HepG2 (cell line): ENCODE measurements at regions not wholly inside any gene's neighbourhood (a gene's known extent, or its start where the extent isn't known, plus 50 kb on each side); places are given as distances from the start of the nearest gene placed in this dataset.
A peak's percentile ranks its signal among the peaks of the same experiment; 100 is the strongest.

Experiments
- FLYWCH1 ChIP-seq: sonication (generic); formaldehyde crosslinking; IDR thresholded peaks from 2 replicates; pipeline ENCODE4 v1.8.1; 2023; ENCODE audit warnings: mild to moderate bottlenecking, missing genetic modification reagents
- GTF3A ChIP-seq: sonication (generic); formaldehyde crosslinking; conservative IDR thresholded peaks from 2 replicates; pipeline ENCODE4 v1.4.0; 2020; ENCODE audit warnings: mild to moderate bottlenecking, missing genetic modification reagents
- ISL2 ChIP-seq: sonication (generic); formaldehyde crosslinking; IDR thresholded peaks from 2 replicates; pipeline ENCODE4 v1.5.0; 2020; ENCODE audit warnings: missing genetic modification reagents
- MEF2D ChIP-seq: sonication (generic); formaldehyde crosslinking; IDR thresholded peaks from 2 replicates; pipeline ENCODE4 v1.5.1; 2020; ENCODE audit warnings: mild to moderate bottlenecking, missing genetic modification reagents
- MTA3 ChIP-seq: sonication (generic); formaldehyde crosslinking; IDR thresholded peaks from 2 replicates; pipeline ENCODE4 v1.4.0; 2020; ENCODE audit warnings: missing genetic modification reagents
- NAIF1 ChIP-seq: sonication (generic); formaldehyde crosslinking; IDR thresholded peaks from 2 replicates; pipeline ENCODE4 v1.5.0; 2020; ENCODE audit warnings: mild to moderate bottlenecking, missing genetic modification reagents, borderline replicate concordance
- NR2F1 ChIP-seq, 2 experiments: fragments of 450-650 bp in 1 of 2; formaldehyde crosslinking in 1 of 2; IDR thresholded peaks; 2 replicates each; pipeline versions ENCODE4 v1.5.0 to v1.6.1; 2016 to 2020; ENCODE audit warnings: mild to moderate bottlenecking in 1 of 2, missing compliant biosample characterization in 1 of 2, missing genetic modification reagents in 1 of 2, moderate library complexity in 1 of 2
- PAF1 ChIP-seq: IDR thresholded peaks from 2 replicates; pipeline ENCODE4 v1.6.1; 2016; ENCODE audit warnings: missing genetic modification reagents, missing compliant biosample characterization
- RBAK ChIP-seq: sonication (generic); formaldehyde crosslinking; IDR thresholded peaks from 2 replicates; pipeline ENCODE4 v1.5.1; 2020; ENCODE audit warnings: mild to moderate bottlenecking, missing genetic modification reagents
- REL ChIP-seq: sonication (generic); formaldehyde crosslinking; conservative IDR thresholded peaks from 2 replicates; pipeline ENCODE4 v1.8.0; 2022; ENCODE audit warnings: mild to moderate bottlenecking, missing genetic modification reagents, moderate library complexity
- RFXANK ChIP-seq: IDR thresholded peaks from 2 replicates; pipeline ENCODE4 v1.6.1; 2016
- SIN3B ChIP-seq: fragments of 150-350 bp; IDR thresholded peaks from 2 replicates; pipeline ENCODE4 v1.6.1; 2014; ENCODE audit warnings: low read length
- SOX13 ChIP-seq, 3 experiments: fragments of 450-650 bp in 1 of 3; sonication (generic) in 1 of 3; formaldehyde crosslinking in 1 of 3; IDR thresholded peaks in 2 of 3; conservative IDR thresholded peaks in 1 of 3; 2 replicates each; pipeline versions ENCODE4 v1.5.0 to v1.6.1; 2016 to 2020; ENCODE audit warnings: antibody characterized with exemption in 1 of 3, mild to moderate bottlenecking in 1 of 3, missing compliant biosample characterization in 1 of 3, missing genetic modification reagents in 1 of 3, moderate library complexity in 1 of 3
- SP4 ChIP-seq: sonication (generic); formaldehyde crosslinking; IDR thresholded peaks from 2 replicates; pipeline ENCODE4 v1.8.1; 2023; ENCODE audit warnings: mild to moderate bottlenecking, missing genetic modification reagents
- TMF1 ChIP-seq: sonication (generic); formaldehyde crosslinking; IDR thresholded peaks from 2 replicates; pipeline ENCODE4 v1.8.1; 2022; ENCODE audit warnings: low read depth, missing genetic modification reagents
- YEATS2 ChIP-seq: sonication (generic); formaldehyde crosslinking; IDR thresholded peaks from 2 replicates; pipeline ENCODE4 v1.4.0; 2020; ENCODE audit warnings: missing genetic modification reagents, borderline replicate concordance
- ZMYM2 ChIP-seq: sonication (generic); formaldehyde crosslinking; IDR thresholded peaks from 2 replicates; pipeline ENCODE4 v1.8.0; 2022; ENCODE audit warnings: mild to moderate bottlenecking, missing genetic modification reagents
- ZNF121 ChIP-seq: sonication (generic); formaldehyde crosslinking; IDR thresholded peaks from 2 replicates; pipeline ENCODE4 v1.5.0; 2020; ENCODE audit warnings: mild to moderate bottlenecking, missing genetic modification reagents
- ZNF180 ChIP-seq: sonication (generic); formaldehyde crosslinking; IDR thresholded peaks from 2 replicates; pipeline ENCODE4 v1.4.0; 2020; ENCODE audit warnings: low read depth, missing genetic modification reagents, borderline replicate concordance
- ZNF253 ChIP-seq: sonication (generic); formaldehyde crosslinking; IDR thresholded peaks from 2 replicates; pipeline ENCODE4 v1.8.0; 2022; ENCODE audit warnings: mild to moderate bottlenecking, missing genetic modification reagents, borderline replicate concordance
- ZNF34 ChIP-seq: sonication (generic); formaldehyde crosslinking; IDR thresholded peaks from 2 replicates; pipeline ENCODE4 v1.4.0; 2020; ENCODE audit warnings: mild to moderate bottlenecking, missing genetic modification reagents, borderline replicate concordance
- ZNF510 ChIP-seq: sonication (generic); formaldehyde crosslinking; IDR thresholded peaks from 2 replicates; pipeline ENCODE4 v1.4.0; 2020; ENCODE audit warnings: low read depth, mild to moderate bottlenecking, missing genetic modification reagents
- ZNF709 ChIP-seq: sonication (generic); formaldehyde crosslinking; IDR thresholded peaks from 2 replicates; pipeline ENCODE4 v1.5.0; 2020; ENCODE audit warnings: mild to moderate bottlenecking, missing genetic modification reagents
- TF ChIP-seq, protein P1 (sequence below): sonication (generic); formaldehyde crosslinking; conservative IDR thresholded peaks from 2 replicates; pipeline ENCODE4 v1.8.0; 2022; ENCODE audit warnings: low read depth, missing genetic modification reagents
- TF ChIP-seq, protein P2 (sequence below): sonication (generic); formaldehyde crosslinking; IDR thresholded peaks from 2 replicates; pipeline ENCODE4 v1.4.0; 2020; ENCODE audit warnings: mild to moderate bottlenecking, missing genetic modification reagents
- TF ChIP-seq, protein P3 (sequence below): IDR thresholded peaks from 2 replicates; pipeline ENCODE4 v1.6.1; 2018; ENCODE audit warnings: missing genetic modification reagents, mild to moderate bottlenecking, missing compliant biosample characterization
- TF ChIP-seq, protein P4 (sequence below): sonication (generic); formaldehyde crosslinking; IDR thresholded peaks from 2 replicates; pipeline ENCODE4 v1.4.0; 2020; ENCODE audit warnings: missing genetic modification reagents
- TF ChIP-seq, protein P5 (sequence below): IDR thresholded peaks from 2 replicates; pipeline ENCODE4 v1.6.1; 2016; ENCODE audit warnings: missing genetic modification reagents, missing compliant biosample characterization

DNA sequence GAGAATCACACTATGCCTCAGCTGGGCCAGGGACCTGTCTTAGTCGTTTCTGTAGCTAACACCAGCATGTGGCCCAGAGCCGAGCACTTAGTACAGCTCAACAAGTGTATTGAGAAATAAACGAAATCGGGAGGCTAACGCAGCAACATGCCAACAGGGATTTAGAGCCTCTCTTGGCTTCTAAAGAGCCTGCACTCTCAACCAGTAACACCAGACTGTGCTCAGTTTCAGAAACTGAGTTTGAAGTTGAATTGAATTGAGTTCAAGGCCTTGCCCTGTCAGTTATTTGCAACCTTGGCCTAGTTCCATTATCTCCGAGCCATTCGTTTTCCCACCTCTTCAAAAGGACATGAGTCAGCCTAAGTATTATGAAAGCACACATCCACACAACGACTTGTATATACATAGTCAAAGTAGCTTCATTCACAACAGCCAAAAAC is 71.3 kb upstream of the LDB2 start (continued):
- TF ChIP-seq NR2F1 (CRISPR knock-in tag; IDR thresholded peaks at IDR 0.05) (no peak), NAIF1 (CRISPR knock-in tag) (no peak), TMF1 (CRISPR knock-in tag) (no peak), RFXANK (no peak), YEATS2 (CRISPR knock-in tag) (no peak), FLYWCH1 (CRISPR knock-in tag) (no peak), ZNF34 (CRISPR knock-in tag) (no peak), ZNF253 (CRISPR knock-in tag) (no peak), ZNF510 (no peak), ZNF709 (CRISPR knock-in tag) (no peak), SOX13 (IDR thresholded peaks at IDR 0.05) (no peak; the same call in 1 of the 2 replicates), SOX13 (CRISPR knock-in tag; conservative IDR thresholded peaks at IDR 0.05 in 1 of 2, IDR thresholded peaks at IDR 0.05 in 1 of 2) (peak in 1 of 2 experiments; percentile 41; a peak in 2 of 4 replicates), SP4 (CRISPR knock-in tag) (no peak), PAF1 (CRISPR knock-in tag) (no peak), ZNF180 (CRISPR knock-in tag) (no peak), MTA3 (no peak), SIN3B (no peak), ZNF121 (CRISPR knock-in tag) (no peak), ISL2 (CRISPR knock-in tag) (no peak), RBAK (no peak), MEF2D (CRISPR knock-in tag) (no peak), ZMYM2 (CRISPR knock-in tag) (no peak), REL (CRISPR knock-in tag) (no peak), GTF3A (no peak)
- TF ChIP-seq, protein P1, sequence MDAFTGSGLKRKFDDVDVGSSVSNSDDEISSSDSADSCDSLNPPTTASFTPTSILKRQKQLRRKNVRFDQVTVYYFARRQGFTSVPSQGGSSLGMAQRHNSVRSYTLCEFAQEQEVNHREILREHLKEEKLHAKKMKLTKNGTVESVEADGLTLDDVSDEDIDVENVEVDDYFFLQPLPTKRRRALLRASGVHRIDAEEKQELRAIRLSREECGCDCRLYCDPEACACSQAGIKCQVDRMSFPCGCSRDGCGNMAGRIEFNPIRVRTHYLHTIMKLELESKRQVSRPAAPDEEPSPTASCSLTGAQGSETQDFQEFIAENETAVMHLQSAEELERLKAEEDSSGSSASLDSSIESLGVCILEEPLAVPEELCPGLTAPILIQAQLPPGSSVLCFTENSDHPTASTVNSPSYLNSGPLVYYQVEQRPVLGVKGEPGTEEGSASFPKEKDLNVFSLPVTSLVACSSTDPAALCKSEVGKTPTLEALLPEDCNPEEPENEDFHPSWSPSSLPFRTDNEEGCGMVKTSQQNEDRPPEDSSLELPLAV (CRISPR knock-in tag) = no peak
- TF ChIP-seq, protein P2, sequence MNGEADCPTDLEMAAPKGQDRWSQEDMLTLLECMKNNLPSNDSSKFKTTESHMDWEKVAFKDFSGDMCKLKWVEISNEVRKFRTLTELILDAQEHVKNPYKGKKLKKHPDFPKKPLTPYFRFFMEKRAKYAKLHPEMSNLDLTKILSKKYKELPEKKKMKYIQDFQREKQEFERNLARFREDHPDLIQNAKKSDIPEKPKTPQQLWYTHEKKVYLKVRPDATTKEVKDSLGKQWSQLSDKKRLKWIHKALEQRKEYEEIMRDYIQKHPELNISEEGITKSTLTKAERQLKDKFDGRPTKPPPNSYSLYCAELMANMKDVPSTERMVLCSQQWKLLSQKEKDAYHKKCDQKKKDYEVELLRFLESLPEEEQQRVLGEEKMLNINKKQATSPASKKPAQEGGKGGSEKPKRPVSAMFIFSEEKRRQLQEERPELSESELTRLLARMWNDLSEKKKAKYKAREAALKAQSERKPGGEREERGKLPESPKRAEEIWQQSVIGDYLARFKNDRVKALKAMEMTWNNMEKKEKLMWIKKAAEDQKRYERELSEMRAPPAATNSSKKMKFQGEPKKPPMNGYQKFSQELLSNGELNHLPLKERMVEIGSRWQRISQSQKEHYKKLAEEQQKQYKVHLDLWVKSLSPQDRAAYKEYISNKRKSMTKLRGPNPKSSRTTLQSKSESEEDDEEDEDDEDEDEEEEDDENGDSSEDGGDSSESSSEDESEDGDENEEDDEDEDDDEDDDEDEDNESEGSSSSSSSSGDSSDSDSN (CRISPR knock-in tag) = no peak
- TF ChIP-seq, protein P3, sequence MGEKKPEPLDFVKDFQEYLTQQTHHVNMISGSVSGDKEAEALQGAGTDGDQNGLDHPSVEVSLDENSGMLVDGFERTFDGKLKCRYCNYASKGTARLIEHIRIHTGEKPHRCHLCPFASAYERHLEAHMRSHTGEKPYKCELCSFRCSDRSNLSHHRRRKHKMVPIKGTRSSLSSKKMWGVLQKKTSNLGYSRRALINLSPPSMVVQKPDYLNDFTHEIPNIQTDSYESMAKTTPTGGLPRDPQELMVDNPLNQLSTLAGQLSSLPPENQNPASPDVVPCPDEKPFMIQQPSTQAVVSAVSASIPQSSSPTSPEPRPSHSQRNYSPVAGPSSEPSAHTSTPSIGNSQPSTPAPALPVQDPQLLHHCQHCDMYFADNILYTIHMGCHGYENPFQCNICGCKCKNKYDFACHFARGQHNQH (CRISPR knock-in tag) = no peak
- TF ChIP-seq, protein P4, sequence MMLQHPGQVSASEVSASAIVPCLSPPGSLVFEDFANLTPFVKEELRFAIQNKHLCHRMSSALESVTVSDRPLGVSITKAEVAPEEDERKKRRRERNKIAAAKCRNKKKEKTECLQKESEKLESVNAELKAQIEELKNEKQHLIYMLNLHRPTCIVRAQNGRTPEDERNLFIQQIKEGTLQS (CRISPR knock-in tag) = no peak
- TF ChIP-seq, protein P5, sequence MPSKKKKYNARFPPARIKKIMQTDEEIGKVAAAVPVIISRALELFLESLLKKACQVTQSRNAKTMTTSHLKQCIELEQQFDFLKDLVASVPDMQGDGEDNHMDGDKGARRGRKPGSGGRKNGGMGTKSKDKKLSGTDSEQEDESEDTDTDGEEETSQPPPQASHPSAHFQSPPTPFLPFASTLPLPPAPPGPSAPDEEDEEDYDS (CRISPR knock-in tag) = no peak
